GM12878 (cell line): ENCODE measurements at regions not wholly inside any gene's neighbourhood (a gene's known extent, or its start where the extent isn't known, plus 50 kb on each side); places are given as distances from the start of the nearest gene placed in this dataset.

Experiments used
- ATAC-seq: fragments of 200-7000 bp; cut with Tn5 transposase; 3 replicates; pipeline ENCODE4 v1.9.1; 2020; ENCODE audit warnings: mild to moderate bottlenecking, moderate library complexity
- BruUV-seq: library from RNA; stranded (reverse); fragments of 400-500 nt; replicated peaks from 2 replicates; lab custom pipeline; 2021; lab: Mats Ljungman, UMichigan
- CTCF ChIA-PET: fragments of 300-600 bp; sonication (Branson Sonifier 250); formaldehyde crosslinking; extraction: SDS; loops from one replicate; lab custom pipeline; 2021; ENCODE audit warnings: inconsistent platforms; lab: Yijun Ruan, JAX
- POLR2A ChIA-PET: fragments of 350-600 bp; formaldehyde crosslinking; extraction: SDS; loops from one replicate; lab custom pipeline; 2021; ENCODE audit warnings: inconsistent platforms; lab: Charles Lee
- RAD21 ChIA-PET: fragments of 300-600 bp; sonication (Branson Sonifier 250); formaldehyde crosslinking; loops from one replicate; lab custom pipeline; 2023; ENCODE audit warnings: antibody characterized with exemption; ENCODE audit not compliant: unreplicated experiment; lab: Charles Lee
- SMC1A ChIA-PET: fragments of 300-600 bp; sonication (Branson Sonifier 250); formaldehyde crosslinking; loops from one replicate; lab custom pipeline; 2023; ENCODE audit not compliant: unreplicated experiment, uncharacterized antibody; lab: Charles Lee
- DNase-seq: peaks from one replicate; pipeline ENCODE4 v3.0.0-alpha.2; 2011; ENCODE audit warnings: low read depth, low spot score
- FAIRE-seq: peaks from 3 replicates; lab custom pipeline; 2011; peaks lifted over from hg19 to GRCh38; lab: Jason Lieb, UNC
- H2AFZ ChIP-seq: 2 replicates; pipeline ENCODE4 v1.6.0; 2011; ENCODE audit warnings: low read depth, low read length, control low read depth; ENCODE audit not compliant: control insufficient read depth
- H3K27ac ChIP-seq: 2 replicates; pipeline ENCODE4 v1.5.1; 2011; ENCODE audit warnings: control low read depth; ENCODE audit not compliant: control insufficient read depth, insufficient read depth
- H3K27me3 ChIP-seq, 2 experiments: replicated peaks in 1 of 2; 2 replicates each; pipeline versions ENCODE4 v1.6.0 to v1.6.1; 2011; ENCODE audit warnings: low read length in 1 of 2; ENCODE audit not compliant: control insufficient read depth in 2 of 2, insufficient read depth in 2 of 2
- H3K36me3 ChIP-seq, 2 experiments: 2 replicates each; pipeline ENCODE4 v1.5.1; 2011; ENCODE audit warnings: low read length in 1 of 2; ENCODE audit not compliant: control insufficient read depth in 2 of 2, insufficient read depth in 2 of 2
- H3K4me1 ChIP-seq: 2 replicates; pipeline ENCODE4 v1.6.1; 2011; ENCODE audit warnings: mild to moderate bottlenecking, low read length, moderate library complexity, mixed read lengths; ENCODE audit not compliant: control insufficient read depth, insufficient read depth
- H3K4me2 ChIP-seq: 2 replicates; pipeline ENCODE4 v1.6.0; 2011; ENCODE audit warnings: control low read depth; ENCODE audit not compliant: control insufficient read depth, insufficient read depth
- H3K4me3 ChIP-seq: fragments of 200-600 bp; sonication (generic); 2 replicates; pipeline ENCODE4 v1.5.1; 2016
- H3K79me2 ChIP-seq: 2 replicates; pipeline ENCODE4 v1.6.0; 2011; ENCODE audit warnings: low read length; ENCODE audit not compliant: control insufficient read depth, insufficient read depth
- H3K9ac ChIP-seq: 2 replicates; pipeline ENCODE4 v1.8.0; 2011; ENCODE audit warnings: low read length, control low read depth, mixed read lengths; ENCODE audit not compliant: control insufficient read depth, insufficient read depth
- H3K9me3 ChIP-seq: replicated peaks from 3 replicates; pipeline ENCODE4 v1.5.1; 2011; ENCODE audit warnings: mild to moderate bottlenecking, low read length; ENCODE audit not compliant: control insufficient read depth, insufficient read depth
- H4K20me1 ChIP-seq: 2 replicates; pipeline ENCODE4 v1.6.0; 2011; ENCODE audit not compliant: control insufficient read depth, insufficient read depth
- ATF7 ChIP-seq: fragments of 450-650 bp; IDR thresholded peaks from 2 replicates; pipeline ENCODE4 v1.6.1; 2016; ENCODE audit warnings: low read depth, mild to moderate bottlenecking
- BHLHE40 ChIP-seq, 2 experiments: fragments of 450-650 bp in 1 of 2; IDR thresholded peaks; 2 replicates each; pipeline ENCODE4 v1.6.1; 2011 to 2017; ENCODE audit warnings: low read depth in 2 of 2, borderline replicate concordance in 1 of 2, improper control_type of control experiment in 1 of 2, low read length in 1 of 2, mild to moderate bottlenecking in 1 of 2
- CHD2 ChIP-seq: IDR thresholded peaks from 2 replicates; pipeline ENCODE4 v1.6.1; 2011; ENCODE audit warnings: low read depth, low read length, improper control_type of control experiment, borderline replicate concordance
- DPF2 ChIP-seq: fragments of 450-650 bp; IDR thresholded peaks from 2 replicates; pipeline ENCODE4 v1.6.1; 2017; ENCODE audit warnings: mild to moderate bottlenecking
- EGR1 ChIP-seq, 2 experiments: IDR thresholded peaks; 1 replicate in 1 of 2; 2 replicates in 1 of 2; pipeline ENCODE4 v1.6.1; 2011 to 2012; ENCODE audit warnings: low read depth in 2 of 2, low read length in 2 of 2, borderline replicate concordance in 1 of 2, mild to moderate bottlenecking in 1 of 2, moderate library complexity in 1 of 2
- MEF2B ChIP-seq: fragments of 450-650 bp; IDR thresholded peaks from 2 replicates; pipeline ENCODE4 v1.6.1; 2018; ENCODE audit warnings: mild to moderate bottlenecking, moderate library complexity; ENCODE audit not compliant: partially characterized antibody, poor library complexity, severe bottlenecking
- MTA2 ChIP-seq: fragments of 450-650 bp; IDR thresholded peaks from 2 replicates; pipeline ENCODE4 v1.6.1; 2016; ENCODE audit warnings: low read depth, mild to moderate bottlenecking, moderate library complexity
- MTA3 ChIP-seq: IDR thresholded peaks from 2 replicates; pipeline ENCODE4 v1.6.1; 2012; ENCODE audit warnings: low read length, inconsistent platforms, borderline replicate concordance
- NR2F1 ChIP-seq: fragments of 450-650 bp; conservative IDR thresholded peaks from 2 replicates; pipeline ENCODE4 v1.6.1; 2017; ENCODE audit warnings: mild to moderate bottlenecking
- PAX5 ChIP-seq: IDR thresholded peaks from 2 replicates; pipeline ENCODE4 v1.6.1; 2011; ENCODE audit warnings: low read depth, low read length, borderline replicate concordance
- PAX8 ChIP-seq: fragments of 450-650 bp; IDR thresholded peaks from 2 replicates; pipeline ENCODE4 v1.6.1; 2017; ENCODE audit warnings: mild to moderate bottlenecking, moderate library complexity
- POLR2AphosphoS5 ChIP-seq: IDR thresholded peaks from 2 replicates; pipeline ENCODE4 v1.6.1; 2011; ENCODE audit warnings: mild to moderate bottlenecking, low read length, inconsistent platforms
- SPI1 ChIP-seq: IDR thresholded peaks from 2 replicates; pipeline ENCODE4 v1.6.1; 2011; ENCODE audit warnings: low read depth, mild to moderate bottlenecking, low read length, moderate library complexity, borderline replicate concordance; ENCODE audit not compliant: insufficient read depth
- TCF3 ChIP-seq: IDR thresholded peaks from 2 replicates; pipeline ENCODE4 v1.6.1; 2012; ENCODE audit warnings: low read depth, mild to moderate bottlenecking, low read length, borderline replicate concordance; ENCODE audit not compliant: insufficient read depth
- ZNF217 ChIP-seq: fragments of 450-650 bp; IDR thresholded peaks from 2 replicates; pipeline ENCODE4 v1.6.1; 2017; ENCODE audit warnings: antibody characterized with exemption, mild to moderate bottlenecking
- WGBS: methylation state at CpG from one replicate; pipeline ENCODE4 v1.1.6; 2016; ENCODE audit warnings: low lambda C conversion rate; ENCODE audit not compliant: insufficient replicate concordance, insufficient coverage; ENCODE audit errors: missing lambda C conversion rate; 5-methylcytosine and 5-hydroxymethylcytosine counted together
- in situ Hi-C: fragments of 300-500 bp; cut with MboI; formaldehyde crosslinking; loops from 9 replicates; pipeline ENCODE4 v1.14.3; 2018; ENCODE audit warnings: mixed read lengths
- intact Hi-C: fragments of 100-400 bp; cut with micrococcal nuclease; formaldehyde crosslinking; loops from one replicate; pipeline ENCODE4 v1.14.2; 2022; ENCODE audit not compliant: unreplicated experiment

DNA sequence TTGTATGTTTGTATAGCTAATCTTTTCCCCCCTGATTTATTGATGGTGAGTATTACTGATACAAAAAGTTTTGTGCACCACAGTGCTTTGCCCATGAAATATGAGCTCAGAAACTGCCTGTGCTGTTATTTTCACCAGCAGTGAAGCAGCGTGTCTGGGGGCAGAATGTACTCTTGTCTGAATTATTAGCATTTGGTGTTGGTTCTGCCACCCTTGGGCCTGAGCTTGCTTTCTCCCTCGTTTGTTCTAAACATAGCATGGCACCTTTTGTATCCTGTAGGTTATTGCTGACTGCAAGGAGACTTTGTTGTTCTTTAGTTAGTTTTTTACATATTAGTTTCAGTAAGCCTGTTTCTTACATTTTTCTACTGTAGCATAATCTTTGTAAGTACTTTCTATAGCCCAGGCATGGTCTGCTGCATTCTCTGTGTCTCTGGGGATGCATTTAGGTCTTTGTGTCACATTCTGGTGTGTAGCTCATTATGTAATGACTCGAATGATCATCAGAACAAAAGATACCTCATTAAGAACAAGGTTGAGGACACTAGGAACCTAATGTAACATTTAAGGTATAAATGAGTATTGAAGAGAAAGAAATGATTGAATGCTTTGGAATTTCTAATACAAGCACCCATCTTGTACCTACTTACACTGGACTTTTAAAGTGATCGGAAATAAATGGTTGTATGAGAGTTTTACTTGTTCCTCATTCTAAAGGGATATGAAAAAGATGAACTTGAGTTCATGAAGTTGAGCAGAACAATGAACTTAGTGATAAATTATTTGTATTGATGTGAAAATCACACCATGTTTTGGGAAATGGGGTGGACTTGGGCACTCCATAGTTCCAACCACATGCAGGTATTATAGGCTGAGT lies 50.3 kb upstream of the GPI start:
- no peak for FAIRE-seq
- ChIA-PET CTCF (interaction anchor here (0.6 to 1.3 kb wide), 5 partner anchors 9 to 189 kb away, joined by 3 to 5 read pairs (median 4); no protein-coding TSS in a partner anchor), SMC1A (no interaction called here), POLR2A (interaction anchor here (0.6 to 0.9 kb wide), 2 partner anchors 83 to 147 kb away, joined by 3 to 5 read pairs; no protein-coding TSS in a partner anchor), RAD21 (interaction anchor here (1.0 to 1.2 kb wide), 2 partner anchors 24 to 61 kb away, joined by 3 to 4 read pairs; no protein-coding TSS in a partner anchor)
- Histone ChIP-seq H2AFZ (no peak overlapping the region; the same call in 1 of the 2 replicates), H3K4me2 (peak overlapping the region; percentile 67), H3K27me3 (no peaks in the 10 kb centered on the region), H3K79me2 (no peaks in the 10 kb centered on the region; the same call in 1 of the 2 replicates), H3K27ac (peak overlapping the region; percentile 33; the same call in 1 of the 2 replicates), H3K4me1 (peaks cover 18% of the 10 kb centered on the region), H4K20me1 (no peaks in the 10 kb centered on the region), H3K9me3 (no peaks in the 10 kb centered on the region), H3K36me3 (no peaks in the 10 kb centered on the region), H3K4me3 (no peak overlapping the region), H3K9ac (no peak overlapping the region)
- intact Hi-C loops (no loop called here), in situ Hi-C loops (no loop called here)
- WGBS, result 17% methylated on average over 4 of the region's 4 CpGs
- no TSS peak for BruUV-seq
- ATAC-seq, result peak; percentile 83
- DNase-seq, result peak; percentile 32
- peak; percentile 91 for TF ChIP-seq MTA2
- TF ChIP-seq CHD2, result peak; percentile 20; the same call in 1 of the 2 replicates
- TF ChIP-seq POLR2AphosphoS5, result no peak
- peak; percentile 14; the same call in 1 of the 2 replicates for TF ChIP-seq SPI1
- 0 out of 2 replicates have a peak, but pooled peaks have one; percentile 26 for TF ChIP-seq DPF2
- no peak for TF ChIP-seq MTA3
- peak; percentile 91 for TF ChIP-seq PAX5
- TF ChIP-seq TCF3, result no peak
- peak in 1 of 2 experiments; percentile 29; a peak in 1 of 4 replicates for TF ChIP-seq BHLHE40 (IDR thresholded peaks at IDR 0.05; ENCODE audit: borderline replicate concordance in 1 of 2, low read depth in 2 of 2, low read length in 1 of 2)
- TF ChIP-seq ZNF217, result peak; percentile 42; the same call in 1 of the 2 replicates
- TF ChIP-seq ATF7, result peak; percentile 74
- TF ChIP-seq NR2F1, result peak; percentile 56; the same call in 1 of the 2 replicates
- TF ChIP-seq PAX8, result no peak
- TF ChIP-seq MEF2B, result peak; percentile 93
- no peak for TF ChIP-seq EGR1 (IDR thresholded peaks at IDR 0.05; ENCODE audit: borderline replicate concordance in 1 of 2, low read depth in 2 of 2, low read length in 2 of 2)
- TF ChIP-seq, all 136 proteins: peak for 10
